Activated CD4-positive, alpha-beta T cell treated with anti-CD3 and anti-CD28 coated beads, Interleukin-2, amount 50 U/mL, for 16 hours (primary cell): ENCODE measurements at regions not wholly inside any gene's neighbourhood (a gene's known extent, or its start where the extent isn't known, plus 50 kb on each side); places are given as distances from the start of the nearest gene placed in this dataset.
"Not testable (repeated sequence)": the region's sequence is repeated elsewhere in the genome, so short reads cannot be mapped to it uniquely, and the experiment has no call there.

Source experiments
- DNase-seq: peaks from one replicate; pipeline ENCODE4 v3.0.0-alpha.2; 2020

GRCh38 chr4:79739912-79740311 is 331.9 kb upstream of the GK2 start:
- no peak for DNase-seq

- DNase-seq: no peak
Observed at GRCh38 chr4:79723507-79723906, 315.5 kb upstream of the GK2 start.

GRCh38 chr4:79700356-79700755 is 292.3 kb upstream of the GK2 start:
- no peak for DNase-seq

DNA sequence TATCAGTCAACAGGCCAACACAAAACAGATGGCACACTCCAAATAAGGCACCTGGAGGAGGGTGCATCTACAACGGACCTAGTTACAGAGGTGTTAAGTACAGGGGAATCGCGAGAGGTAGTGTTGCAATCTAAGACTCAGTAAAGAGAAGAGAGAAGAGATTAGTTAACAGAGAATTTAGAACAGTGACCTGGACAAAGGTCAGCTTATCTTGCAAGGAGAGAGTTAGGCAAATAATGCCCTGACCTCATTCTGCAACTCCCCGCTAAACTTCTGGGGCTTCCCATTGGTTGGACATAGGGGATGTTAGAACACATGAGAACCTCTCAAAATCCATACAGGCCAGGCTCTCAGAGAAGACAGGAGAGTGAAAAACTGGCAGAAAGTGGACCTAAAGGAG is 289.4 kb upstream of the GK2 start:
- no peak for DNase-seq

GRCh38 chr4:79696534-79696933 is 288.5 kb upstream of the GK2 start:
- DNase-seq: not testable (repeated sequence)

GRCh38 chr4:79695848-79696247 is 287.8 kb upstream of the GK2 start:
- DNase-seq: no peak

DNA sequence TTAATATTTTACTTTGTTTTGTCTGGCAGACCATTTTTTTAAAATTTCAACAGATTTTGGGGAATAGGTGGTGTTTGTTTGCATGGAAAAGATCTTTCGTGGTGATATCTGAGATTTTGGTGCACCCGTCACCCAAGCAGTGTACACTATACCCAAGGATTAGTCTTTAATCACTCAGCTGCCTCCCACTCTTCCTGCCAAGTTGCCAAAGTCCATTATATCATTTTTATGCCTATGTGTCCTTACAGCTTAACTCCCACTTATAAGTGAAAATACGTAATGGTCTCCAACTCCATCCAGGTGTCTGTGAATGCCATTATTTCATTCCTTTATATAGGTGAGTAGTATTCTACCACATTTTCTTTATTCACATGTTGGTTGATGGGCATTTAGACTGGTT is 281.7 kb upstream of the GK2 start:
- no peak for DNase-seq

DNA sequence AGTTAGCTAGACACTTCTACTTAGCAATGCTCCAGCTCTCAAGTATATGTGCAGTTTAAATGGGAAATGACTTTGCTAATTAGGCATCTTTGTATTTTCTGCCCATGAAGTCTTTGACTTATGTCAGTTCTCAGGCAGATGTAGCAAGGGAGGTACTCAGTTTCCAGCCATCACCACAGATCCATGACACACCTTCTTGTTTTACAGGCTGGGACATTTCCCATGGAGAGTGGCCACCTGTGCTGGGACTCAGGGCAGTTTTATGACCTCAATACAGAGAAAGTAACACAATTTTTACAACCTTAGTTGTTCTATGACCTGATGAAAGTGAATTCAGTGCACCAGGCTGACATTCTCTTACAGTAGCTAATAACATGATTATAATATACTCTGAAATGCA is 280.7 kb upstream of the GK2 start:
- no peak for DNase-seq

- DNase-seq: no peak
Observed at GRCh38 chr4:79687006-79687405, 279.0 kb upstream of the GK2 start.

DNA sequence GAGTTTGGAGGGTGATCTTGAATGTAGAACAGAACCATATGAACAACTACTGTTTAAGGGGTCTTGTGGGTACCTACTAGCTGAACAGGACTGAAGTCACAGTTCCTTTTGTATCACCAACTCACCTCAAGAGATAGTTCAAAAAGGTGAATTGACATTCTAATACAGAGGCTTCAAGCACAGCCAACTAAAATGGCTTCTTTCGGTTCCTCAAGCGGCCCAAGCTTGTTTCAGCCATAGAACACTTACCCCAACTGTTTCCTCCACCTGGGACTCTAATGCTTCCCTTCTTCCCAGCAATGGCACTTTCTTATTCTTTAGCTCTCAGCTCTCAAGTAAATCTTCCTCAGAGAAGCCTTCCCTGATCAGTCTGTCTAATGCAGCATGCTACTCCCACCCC is 277.5 kb upstream of the GK2 start:
- no peak for DNase-seq

DNA sequence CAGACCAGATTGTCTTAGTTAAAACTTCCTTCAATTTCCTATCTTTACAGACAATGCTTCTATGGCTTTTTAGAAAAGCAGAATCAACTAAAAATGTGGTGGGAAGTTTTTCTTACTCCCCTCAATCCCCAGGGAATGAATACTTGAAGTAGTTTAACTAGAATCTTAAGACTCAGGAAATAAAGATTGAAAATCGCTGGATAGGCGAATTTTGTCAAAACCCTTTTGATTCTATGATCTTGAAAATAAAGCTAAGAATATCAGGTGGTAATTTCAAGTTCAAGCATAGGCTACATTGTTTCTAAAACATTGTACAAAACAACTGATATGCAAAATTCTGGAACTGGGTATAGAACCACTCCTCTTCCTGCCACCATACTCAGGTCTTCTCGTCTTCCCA is 276.5 kb upstream of the GK2 start:
- no peak for DNase-seq

DNA sequence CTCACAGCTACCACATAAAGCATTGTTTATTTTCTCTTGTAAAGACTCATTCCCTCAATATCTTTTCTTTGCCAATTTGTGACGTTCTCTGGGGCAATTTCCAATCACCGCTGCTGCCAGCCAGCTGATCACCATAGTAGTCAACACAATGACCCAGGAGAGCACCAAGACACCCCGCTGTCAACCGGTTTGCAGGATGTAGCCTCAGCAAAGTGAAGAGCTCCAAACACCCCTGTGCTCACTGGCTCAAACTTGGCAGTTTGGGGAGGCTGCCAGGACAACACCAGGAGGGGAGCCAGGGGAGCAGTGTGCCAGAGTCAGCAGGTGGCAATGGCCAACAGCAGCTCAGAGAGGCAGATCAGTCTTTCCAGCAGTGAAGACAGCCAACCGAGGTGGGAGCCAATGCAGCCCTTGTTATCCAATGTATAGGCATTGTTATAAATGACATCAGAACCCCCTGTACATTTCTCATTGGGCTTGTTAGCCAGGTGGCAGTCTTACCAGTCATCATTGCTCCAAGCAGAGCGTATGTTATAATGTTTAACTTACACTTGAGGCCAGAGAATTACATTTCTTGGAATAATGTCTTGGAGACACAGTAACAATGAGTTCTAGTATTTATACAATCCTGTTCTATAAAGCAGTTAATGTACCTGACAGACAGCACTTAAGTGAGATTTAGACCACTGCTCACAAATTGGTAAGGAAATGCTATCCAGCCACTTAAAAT is 274.9 kb upstream of the GK2 start:
- no peak for DNase-seq

DNA sequence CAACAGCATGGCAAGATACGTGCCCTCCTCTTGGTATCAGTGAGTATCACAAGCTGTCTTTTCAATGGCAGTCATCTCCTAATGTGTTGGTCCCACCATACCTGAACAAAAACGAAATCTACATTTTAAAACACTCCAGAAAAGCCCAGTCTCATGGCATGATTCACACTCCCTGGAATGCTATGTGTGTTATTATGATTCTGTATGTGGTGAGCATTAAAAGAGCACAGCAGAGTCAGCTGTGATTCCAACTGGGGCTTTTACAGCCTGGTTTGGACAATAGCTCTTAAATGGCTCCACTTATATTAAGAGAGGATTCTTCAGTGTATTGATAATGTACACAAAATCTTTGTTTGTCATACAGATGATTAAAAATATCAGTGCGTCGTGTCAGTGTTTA is 274.1 kb upstream of the GK2 start:
- no peak for DNase-seq

DNA sequence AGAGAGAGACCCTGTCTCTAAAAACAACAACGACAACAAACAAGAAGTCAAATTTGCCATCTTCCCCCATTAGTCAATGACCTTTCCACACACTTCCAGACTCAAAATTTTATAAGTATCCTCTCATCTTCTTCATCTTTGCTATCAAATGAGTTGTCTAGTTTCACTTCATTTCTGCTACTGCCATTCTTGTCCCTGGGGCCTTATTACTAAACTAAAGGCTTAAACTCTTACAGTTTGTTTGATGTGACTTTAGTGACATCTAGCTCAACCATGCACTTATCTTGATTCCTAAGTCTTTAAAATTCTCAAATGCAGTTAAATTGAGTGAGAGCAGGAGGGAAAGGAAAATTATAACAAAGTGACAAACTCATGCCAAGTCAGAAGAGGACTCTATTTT is 271.8 kb upstream of the GK2 start:
- DNase-seq: no peak

DNA sequence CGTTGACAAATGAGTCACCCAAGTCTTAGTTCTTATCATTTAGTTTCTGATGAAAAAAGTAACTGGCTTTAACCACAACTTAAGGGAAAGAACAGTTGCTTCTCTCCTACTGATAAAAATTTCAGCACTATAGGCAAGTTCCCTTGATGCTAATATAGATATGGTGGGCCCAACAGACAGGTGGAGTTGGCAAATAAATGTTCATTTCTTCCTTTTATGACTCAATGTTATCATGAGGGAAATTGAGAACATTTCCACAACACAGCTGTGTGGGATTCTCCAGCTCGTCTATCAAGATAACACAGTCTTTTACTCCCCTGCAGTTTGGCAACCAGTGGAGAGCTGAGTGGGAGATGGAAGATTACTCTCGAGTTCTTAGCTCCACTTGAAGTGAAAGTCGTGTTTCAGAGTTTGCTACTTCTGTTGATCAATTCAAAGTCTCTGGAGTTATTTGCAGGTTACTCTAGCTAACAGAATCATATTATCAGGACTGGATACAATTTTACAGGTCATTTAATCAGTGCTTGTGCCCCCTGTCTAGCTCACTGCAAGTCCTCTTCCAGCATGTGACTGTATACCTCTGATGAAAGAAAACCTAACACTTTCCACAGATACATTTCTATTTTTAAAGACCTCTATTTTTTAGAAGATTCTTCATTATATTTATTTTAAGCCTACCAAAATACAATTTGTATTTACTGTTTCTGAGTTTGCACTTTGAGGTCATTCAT is 270.6 kb upstream of the GK2 start:
- DNase-seq: peak; percentile 30

DNA sequence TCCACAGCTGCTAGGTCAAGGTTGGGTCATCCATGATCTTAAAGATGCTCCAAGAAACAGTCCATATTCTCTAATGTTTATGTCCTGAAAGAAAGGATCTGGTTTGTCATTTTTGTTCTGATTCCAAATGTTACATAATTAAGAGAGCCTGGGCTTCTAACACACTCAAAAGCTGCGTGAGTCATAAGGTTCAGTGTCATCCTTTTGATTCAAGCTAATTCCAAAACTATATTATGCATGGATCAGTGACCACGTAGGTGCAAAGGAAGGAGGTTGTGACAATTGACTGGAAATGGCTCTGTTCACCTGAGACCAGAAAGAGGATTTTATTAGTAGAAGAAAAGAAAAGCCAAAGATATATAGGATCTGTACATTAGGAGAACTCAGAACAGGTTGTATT is 268.7 kb upstream of the GK2 start:
- no peak for DNase-seq

DNA sequence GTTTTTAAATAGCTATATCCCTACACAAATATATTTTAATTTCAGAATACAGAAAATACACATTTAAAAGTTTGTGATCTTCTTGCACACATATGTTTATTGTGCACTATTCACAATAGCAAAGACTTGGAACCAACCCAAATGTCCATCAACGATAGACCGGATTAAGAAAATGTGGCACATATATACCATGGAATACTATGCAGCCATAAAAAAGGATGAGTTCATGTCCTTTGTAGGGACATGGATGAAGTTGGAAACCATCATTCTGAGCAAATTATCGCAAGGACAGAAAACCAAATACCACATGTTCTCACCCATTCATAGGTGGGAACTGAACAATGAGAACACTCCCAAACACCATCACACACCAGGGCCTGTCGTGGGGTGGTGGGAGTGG is 266.9 kb upstream of the GK2 start:
- DNase-seq: not testable (repeated sequence)

DNA sequence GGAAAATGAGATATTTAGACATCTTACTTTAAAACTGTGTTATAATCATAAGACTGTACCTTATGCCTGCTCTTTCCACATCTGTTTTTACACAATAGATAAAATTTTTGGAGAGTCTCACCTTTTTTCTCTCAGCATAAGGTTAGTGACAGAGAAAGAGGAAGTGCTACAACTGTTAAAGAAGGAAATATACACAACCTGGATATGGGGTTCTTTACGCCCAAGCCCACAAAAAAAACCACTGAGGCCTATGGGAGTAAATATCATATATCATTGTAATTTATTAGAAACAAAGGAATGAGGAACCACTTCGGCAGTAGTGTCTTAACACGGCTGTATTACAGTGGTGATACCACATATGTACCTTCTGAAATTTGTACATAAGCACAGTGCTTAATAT is 265.9 kb upstream of the GK2 start:
- DNase-seq: no peak

DNA sequence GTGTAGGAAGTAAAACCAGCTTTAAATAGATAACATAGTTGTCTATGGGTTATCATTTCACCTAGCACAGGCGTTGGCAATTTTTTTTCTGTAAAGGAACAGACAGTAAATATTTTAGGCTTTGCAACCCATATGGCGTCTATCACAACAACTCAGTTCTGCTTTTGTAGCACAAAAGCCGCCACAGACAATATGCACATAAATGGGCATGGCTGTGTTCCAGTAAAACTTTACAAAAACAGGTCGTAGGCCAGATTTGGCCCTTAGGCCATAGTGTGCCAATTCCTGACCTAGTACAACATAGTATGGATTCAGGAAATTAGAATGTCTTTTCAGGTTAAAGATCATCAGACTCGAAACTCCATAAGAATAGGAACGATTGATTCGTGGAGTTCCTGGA is 265.3 kb upstream of the GK2 start:
- DNase-seq: no peak

- DNase-seq: no peak
Observed at GRCh38 chr4:79666875-79667274, 258.8 kb upstream of the GK2 start.

DNA sequence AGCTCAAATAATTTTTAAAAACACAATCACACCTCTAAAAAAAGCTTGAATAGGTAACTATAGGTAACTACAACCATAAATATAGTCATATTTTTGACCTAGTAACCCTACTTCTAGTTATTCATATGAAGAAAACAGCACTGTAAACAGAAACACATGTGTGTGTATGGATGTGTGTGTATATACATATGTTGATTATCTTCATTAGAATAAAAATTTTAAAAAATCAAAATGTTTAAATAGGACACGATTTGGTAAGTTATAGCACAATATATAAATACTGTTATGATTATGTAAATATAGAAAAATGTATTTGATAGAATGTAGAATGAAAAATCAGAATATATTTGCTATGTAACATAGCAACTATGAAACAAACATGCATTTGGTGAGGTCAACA is 258.1 kb upstream of the GK2 start:
- DNase-seq: no peak

GRCh38 chr4:79663865-79664264 is 255.8 kb upstream of the GK2 start:
- DNase-seq: no peak

- no peak for DNase-seq
Observed at GRCh38 chr4:79663141-79663540, 255.1 kb upstream of the GK2 start.

DNA sequence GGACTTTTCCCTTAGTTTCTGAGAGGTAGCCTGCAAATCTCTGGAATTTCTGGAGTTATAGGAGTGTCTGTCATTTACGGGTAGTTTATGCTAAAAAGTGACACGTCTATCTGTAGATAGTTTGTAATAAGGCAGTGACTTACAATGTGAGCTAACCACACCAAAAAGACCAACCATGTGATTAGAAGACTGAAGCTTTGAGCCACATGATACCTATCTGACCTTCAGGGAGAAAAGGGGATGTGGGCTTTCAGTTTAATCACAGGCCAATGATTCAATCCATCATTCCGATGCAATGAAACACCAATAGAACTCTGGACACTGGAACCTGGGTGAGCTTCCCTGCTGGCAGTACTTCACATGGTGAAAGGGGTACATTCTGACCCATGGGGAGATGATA is 254.6 kb upstream of the GK2 start:
- DNase-seq: no peak

- DNase-seq: no peak
Observed at GRCh38 chr4:79661196-79661595, 253.2 kb upstream of the GK2 start.
